GM12865 (cell line): ENCODE measurements at regions not wholly inside any gene's neighbourhood (a gene's known extent, or its start where the extent isn't known, plus 50 kb on each side); places are given as distances from the start of the nearest gene placed in this dataset.
"Not testable (repeated sequence)": the region's sequence is repeated elsewhere in the genome, so short reads cannot be mapped to it uniquely, and the experiment has no call there.

Experiments used
- DNase-seq: peaks from one replicate; pipeline ENCODE4 v3.0.0; 2010; ENCODE audit warnings: low read depth
- H3K4me3 ChIP-seq: 2 replicates; pipeline ENCODE4 v1.5.1; 2011; ENCODE audit warnings: mild to moderate bottlenecking, low read depth, low read length, control low read depth
- TF ChIP-seq, protein P1 (sequence below): IDR thresholded peaks from 2 replicates; pipeline ENCODE4 v1.5.1; 2011; ENCODE audit warnings: low read length, control low read depth, low read depth, inconsistent platforms; ENCODE audit not compliant: insufficient read depth; ENCODE audit errors: missing control alignments

DNA sequence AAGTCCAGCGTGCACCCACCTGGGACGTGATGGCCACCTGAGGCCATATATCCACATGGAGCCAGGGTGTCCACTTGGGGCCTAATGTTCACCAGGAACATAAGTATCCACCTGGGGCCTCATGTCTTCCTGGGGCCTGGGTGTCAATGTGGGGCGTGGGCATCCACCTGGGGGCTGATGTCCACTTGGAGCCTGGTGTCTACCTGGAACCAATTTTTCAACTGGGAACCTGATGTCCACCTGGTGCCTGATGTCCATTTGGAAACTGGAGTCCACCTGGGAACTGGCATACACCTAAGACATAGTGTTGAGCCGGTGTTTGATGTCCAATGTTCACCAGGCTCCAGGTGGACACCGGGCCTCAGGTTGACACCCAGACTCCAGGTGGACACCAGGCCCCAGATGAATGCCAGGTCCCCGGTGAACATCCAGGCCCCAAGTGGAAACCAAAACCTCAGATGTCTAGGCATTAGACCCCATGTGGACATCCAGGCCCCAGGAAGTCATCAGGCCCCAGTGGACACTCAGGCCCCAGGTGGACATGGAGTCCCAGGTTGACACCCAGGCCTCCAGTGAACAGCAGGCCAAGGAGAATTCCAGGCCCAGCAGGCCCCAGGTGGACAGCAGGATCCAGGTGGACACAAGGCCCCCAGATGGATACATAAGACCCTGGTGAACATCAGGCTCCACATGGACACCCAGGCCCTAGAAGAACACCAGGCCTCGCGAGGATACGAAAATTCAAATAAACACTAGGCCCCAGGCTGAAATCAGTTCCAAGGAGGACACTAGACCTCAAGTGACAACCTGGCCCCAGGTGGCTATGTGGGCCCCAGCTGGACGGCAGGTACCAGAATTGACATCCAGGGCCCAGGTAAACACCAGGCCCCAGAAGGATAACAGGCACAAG is 56.0 kb upstream of the SEPTIN5 start:
- DNase-seq: no peak
- H3K4me3 ChIP-seq: no peak overlapping the region
- TF ChIP-seq, protein P1, sequence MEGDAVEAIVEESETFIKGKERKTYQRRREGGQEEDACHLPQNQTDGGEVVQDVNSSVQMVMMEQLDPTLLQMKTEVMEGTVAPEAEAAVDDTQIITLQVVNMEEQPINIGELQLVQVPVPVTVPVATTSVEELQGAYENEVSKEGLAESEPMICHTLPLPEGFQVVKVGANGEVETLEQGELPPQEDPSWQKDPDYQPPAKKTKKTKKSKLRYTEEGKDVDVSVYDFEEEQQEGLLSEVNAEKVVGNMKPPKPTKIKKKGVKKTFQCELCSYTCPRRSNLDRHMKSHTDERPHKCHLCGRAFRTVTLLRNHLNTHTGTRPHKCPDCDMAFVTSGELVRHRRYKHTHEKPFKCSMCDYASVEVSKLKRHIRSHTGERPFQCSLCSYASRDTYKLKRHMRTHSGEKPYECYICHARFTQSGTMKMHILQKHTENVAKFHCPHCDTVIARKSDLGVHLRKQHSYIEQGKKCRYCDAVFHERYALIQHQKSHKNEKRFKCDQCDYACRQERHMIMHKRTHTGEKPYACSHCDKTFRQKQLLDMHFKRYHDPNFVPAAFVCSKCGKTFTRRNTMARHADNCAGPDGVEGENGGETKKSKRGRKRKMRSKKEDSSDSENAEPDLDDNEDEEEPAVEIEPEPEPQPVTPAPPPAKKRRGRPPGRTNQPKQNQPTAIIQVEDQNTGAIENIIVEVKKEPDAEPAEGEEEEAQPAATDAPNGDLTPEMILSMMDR: no peak

DNA sequence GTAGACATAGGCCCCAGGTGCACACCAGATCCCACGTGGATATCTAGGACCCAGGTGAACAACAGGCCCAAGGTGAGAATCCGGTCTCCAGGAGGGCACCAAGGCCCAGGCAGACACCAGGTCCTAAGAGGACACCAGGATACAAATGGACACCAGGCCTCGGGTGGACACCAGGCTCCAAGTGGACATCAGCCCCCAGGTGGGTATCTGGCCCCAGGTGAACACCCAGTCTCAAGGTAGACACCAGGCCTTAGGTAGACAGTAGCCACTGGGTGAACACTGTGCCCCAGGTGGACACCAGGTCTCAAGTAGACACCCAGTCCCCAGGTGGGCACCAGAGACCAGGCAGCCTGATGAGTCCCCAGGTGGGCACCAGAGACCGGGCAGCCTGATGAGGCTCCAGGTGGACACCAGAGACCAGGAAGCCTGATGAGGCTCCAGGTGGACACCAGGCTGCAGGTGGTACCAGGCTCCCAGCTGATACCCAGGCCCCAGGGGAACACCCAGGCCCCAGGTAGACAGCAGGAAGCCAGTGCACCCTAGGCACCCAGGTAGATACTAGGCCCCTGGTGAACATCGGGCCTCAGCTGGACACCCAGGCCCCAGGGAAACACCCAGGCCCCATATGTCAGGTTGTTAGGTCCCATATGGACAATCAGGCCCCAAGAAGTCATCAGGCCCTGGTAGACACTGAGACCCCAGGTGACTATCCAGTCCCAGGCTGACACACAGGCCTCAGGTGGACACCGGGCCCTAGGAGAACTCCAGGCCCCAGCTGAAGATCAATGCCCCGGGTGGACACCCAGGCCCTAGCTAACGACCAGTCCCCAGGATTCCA is 55.1 kb upstream of the SEPTIN5 start:
- DNase-seq: no peak
- H3K4me3 ChIP-seq: no peak overlapping the region
- TF ChIP-seq, protein P1: no peak

DNA sequence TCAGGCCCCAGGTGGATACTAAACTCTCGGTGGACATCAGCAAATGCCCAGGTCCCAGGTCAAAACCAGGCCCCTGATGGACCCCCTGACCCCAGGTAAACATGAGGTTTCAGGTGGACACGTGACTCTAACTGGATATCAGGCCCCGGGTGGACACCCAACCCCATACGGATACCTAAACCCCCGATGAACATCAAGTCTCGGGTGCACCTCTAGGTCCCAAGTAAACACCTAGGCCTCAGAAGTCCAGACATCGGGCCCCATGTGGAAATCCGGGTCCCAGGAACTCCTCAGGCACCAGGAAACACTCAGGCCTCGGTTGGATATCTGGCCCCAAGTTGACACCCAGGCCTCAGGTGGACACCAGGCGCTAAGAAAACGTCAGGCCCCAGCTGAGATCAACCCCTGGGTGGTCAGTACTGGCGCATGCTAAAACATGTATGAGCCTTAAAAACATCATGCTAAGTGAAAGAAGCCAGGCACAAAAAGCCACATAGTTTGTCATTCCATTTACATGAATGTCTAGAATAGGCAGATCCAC is 54.4 kb upstream of the SEPTIN5 start:
- TF ChIP-seq, protein P1: no peak
- no peak overlapping the region for H3K4me3 ChIP-seq
- no peak for DNase-seq

DNA sequence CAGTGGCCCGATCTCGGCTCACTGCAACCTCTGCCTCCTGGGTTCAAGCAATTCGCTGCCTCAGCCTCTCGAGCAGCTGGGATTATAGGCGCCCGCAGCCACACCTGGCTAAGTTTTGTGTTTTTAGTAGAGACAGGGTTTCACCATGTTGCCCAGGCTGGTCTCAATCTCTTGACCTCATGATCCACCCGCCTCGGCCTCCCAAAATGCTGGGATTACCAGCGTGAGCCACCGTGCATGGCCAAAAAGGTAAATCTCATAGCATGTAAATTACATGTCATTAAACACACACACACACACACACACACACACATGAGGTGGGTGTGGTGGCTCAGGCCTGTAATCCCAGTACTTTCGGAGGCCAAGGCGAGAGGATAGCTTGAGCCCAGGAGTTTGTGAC is 53.7 kb upstream of the SEPTIN5 start:
- H3K4me3 ChIP-seq, DNase-seq: not testable (repeated sequence)

DNA sequence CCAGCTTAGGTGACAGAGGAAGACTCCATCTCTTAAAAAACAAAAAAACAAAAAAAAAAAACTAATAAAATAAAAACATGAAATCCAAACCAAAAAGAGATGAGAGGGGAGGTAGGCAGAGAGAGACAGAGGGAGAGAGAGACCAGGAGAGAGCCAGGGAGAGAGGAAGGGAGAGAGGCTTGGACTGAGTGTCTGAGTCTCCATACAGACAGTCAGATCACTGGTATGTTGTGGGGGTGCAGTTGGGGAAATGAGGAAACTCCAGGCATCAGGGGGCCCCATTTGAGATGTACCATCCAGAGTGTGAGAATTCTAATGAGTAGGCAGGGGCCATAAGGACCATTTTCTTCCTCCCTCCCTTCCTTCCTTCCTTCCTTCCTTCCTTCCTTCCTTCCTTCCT is 53.1 kb upstream of the SEPTIN5 start:
- DNase-seq: no peak
- TF ChIP-seq, protein P1: no peak
- H3K4me3 ChIP-seq: no peak overlapping the region

DNA sequence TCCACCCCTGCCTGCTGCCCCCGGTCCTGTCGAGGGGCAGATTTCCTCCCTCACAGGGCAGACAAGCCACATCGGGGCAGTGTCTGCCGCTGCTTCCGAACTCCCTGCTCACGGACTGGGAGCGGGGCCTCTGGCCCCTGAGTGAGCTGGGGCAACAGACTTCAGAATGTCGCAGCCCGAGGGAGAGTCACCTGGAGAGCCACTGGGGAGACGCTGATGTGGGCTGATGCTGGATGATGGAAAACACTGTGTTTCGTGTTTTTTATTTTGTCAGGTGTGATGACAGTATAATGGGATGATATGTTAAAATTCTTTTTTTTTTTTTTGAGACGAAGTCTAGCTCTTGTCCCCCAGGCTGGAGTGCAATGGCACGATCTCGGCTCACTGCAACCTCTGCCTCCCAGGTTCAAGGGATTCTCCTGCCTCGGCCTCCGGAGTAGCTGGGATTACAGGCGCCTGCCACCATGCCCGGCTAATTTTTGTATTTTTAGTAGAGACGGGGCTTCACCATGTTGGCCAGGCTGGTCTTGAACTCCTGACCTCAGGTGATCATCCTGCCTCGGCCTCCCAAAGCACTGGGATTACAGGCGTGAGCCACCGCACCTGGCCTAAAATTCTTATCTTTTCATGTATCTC is 52.1 kb upstream of the SEPTIN5 start:
- H3K4me3 ChIP-seq, DNase-seq: not testable (repeated sequence)

DNA sequence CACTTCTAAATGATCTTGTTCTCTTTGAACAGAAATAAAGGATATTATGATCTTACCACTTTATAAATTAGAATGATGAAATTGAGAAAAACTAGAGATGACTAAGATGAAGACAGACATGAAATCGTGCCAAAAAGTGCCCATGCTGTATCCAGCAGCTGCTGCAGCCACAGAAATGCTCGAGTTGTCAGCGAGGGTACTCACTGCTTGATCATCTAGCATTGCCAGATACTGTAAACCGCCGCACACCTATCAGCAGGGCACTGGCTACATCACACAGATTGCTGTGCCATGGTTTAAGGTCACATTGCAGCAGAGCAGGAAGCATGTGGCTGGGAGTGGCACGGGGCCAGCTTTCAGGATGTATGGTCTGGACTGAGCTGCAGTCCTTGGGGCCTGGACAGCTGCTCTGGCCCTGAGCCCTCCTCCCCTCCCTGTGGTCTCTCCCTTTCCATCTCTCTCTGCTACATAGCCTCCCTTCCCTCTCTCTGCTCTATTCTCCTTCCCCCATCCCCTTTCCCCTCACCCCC is 51.0 kb upstream of the SEPTIN5 start:
- DNase-seq: peak; percentile 19

More for the DNA sequence above, 51.0 kb upstream of the SEPTIN5 start:
- TF ChIP-seq, protein P1: no peak
- no peak overlapping the region for H3K4me3 ChIP-seq
